ENCODE measurements at regions not wholly inside any gene's neighbourhood (a gene's known extent, or its start where the extent isn't known, plus 50 kb on each side); places are given as distances from the start of the nearest gene placed in this dataset.

DNA sequence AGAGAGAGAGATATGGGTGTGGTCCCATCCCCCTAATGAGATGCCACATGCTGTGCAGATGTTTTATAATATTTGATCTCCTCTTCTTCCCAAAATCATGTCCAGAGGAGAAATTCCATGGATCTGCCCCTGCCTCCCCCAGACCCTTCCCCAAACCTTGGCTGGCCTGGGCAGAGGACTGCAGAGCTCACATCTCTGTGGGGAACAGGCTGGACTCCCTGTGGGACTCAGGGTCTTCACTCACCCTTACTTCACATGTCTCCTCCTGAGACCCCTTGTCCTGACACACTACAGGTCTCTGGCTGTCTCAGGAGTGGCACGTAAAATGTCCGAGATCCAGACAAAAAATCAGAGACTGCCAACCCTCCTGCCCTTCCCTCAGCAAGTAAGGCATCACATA, 76.0 kb upstream of the CAPRIN2 start:
- Histone ChIP-seq H2BK15ac (ENCODE audit: low read depth, low read length) (no peak overlapping the region), H3K79me1 (ENCODE audit: insufficient read depth, low read depth, low read length, poor library complexity, severe bottlenecking) (no peaks in the 10 kb centered on the region), H2AK5ac (ENCODE audit: insufficient read length, low read length) (no peak overlapping the region), H3K4ac (ENCODE audit: low read depth, low read length) (no peak overlapping the region), H4K20me1 (ENCODE audit: control insufficient read depth, insufficient read depth, insufficient read length) (no peaks in the 10 kb centered on the region), H2BK120ac (ENCODE audit: low read depth, low read length, poor library complexity, severe bottlenecking) (no peak overlapping the region), H2BK5ac (ENCODE audit: insufficient read length, low read length) (no peak overlapping the region), H3K9me3 (ENCODE audit: control insufficient read depth, low read depth, low read length) (no peaks in the 10 kb centered on the region), H3K79me2 (ENCODE audit: insufficient read depth, low read length) (no peaks in the 10 kb centered on the region), H2BK12ac (ENCODE audit: insufficient read length, low read depth, low read length) (no peak overlapping the region), H3K4me2 (ENCODE audit: insufficient read depth, insufficient read length, low read length) (no peak overlapping the region), H3K18ac (ENCODE audit: insufficient read length, low read depth, low read length) (no peak overlapping the region), H4K91ac (ENCODE audit: insufficient read length, low read depth, low read length) (no peak overlapping the region), H2AFZ (ENCODE audit: low read length) (no peak overlapping the region), H2BK20ac (ENCODE audit: low read depth, low read length, poor library complexity, severe bottlenecking) (no peak overlapping the region), H4K5ac (ENCODE audit: insufficient read length, low read depth, low read length) (no peak overlapping the region), H3T11ph (ENCODE audit: low read length) (no peak overlapping the region), H4K8ac (replicated peaks; ENCODE audit: insufficient read length, low read depth, low read length) (no peak overlapping the region), H3K23me2 (ENCODE audit: insufficient read length, low read depth, low read length, poor library complexity, severe bottlenecking) (no peaks in the 10 kb centered on the region), H3K27me3 (ENCODE audit: insufficient read depth, low read length) (no peaks in the 10 kb centered on the region), H3K4me1 (ENCODE audit: insufficient read depth, low read length) (no peaks in the 10 kb centered on the region; the same call in 1 of the 2 replicates), H3K27ac (ENCODE audit: insufficient read length, low read depth, low read length) (no peak overlapping the region), H3K23ac (ENCODE audit: insufficient read length, low read depth, low read length) (no peak overlapping the region), H3K14ac (ENCODE audit: insufficient read depth, low read length) (no peak overlapping the region), H3K56ac (ENCODE audit: insufficient read length, low read depth, low read length) (no peak overlapping the region), H3K9ac (ENCODE audit: extremely low read depth, insufficient read length, low read length) (no peak overlapping the region)
- no CpG with 5 or more reads among the region's 2 CpGs for WGBS (ENCODE audit: extremely low coverage, insufficient read length, low lambda C conversion rate)
- Mint-ChIP-seq H3K27ac (no peak overlapping the region), H3K27me3 (ENCODE audit: low read depth) (peaks cover 26% of the 10 kb centered on the region), H3K36me3 (ENCODE audit: insufficient read depth in 1 of 3, low read depth in 3 of 3) (peaks cover 0 to 7% (median 4%) of the 10 kb centered on the region in 3 experiments; a peak in 3 of 7 replicates), H3K4me1 (peaks cover 8 to 9% of the 10 kb centered on the region in 2 experiments; a peak in 3 of 4 replicates), H3K4me3 (no peak overlapping the region), H3K9me3 (peaks cover 0 to 15% of the 10 kb centered on the region in 2 experiments; a peak in 4 of 5 replicates)
- DNase-seq = peak; percentile 18
- TF ChIP-seq CTCF (conservative IDR thresholded peaks at IDR 0.05) = no peak
